GM11168 (cell line): ENCODE measurements at regions not wholly inside any gene's neighbourhood (a gene's known extent, or its start where the extent isn't known, plus 50 kb on each side); places are given as distances from the start of the nearest gene placed in this dataset.
"Not testable (repeated sequence)": the region's sequence is repeated elsewhere in the genome, so short reads cannot be mapped to it uniquely, and the experiment has no call there.

Source experiments
- in situ Hi-C: fragments of 300-500 bp; cut with MboI; formaldehyde crosslinking; loops from one replicate; pipeline ENCODE4 v1.12.0; 2022; ENCODE audit warnings: low sequenced_read_pairs; ENCODE audit not compliant: unreplicated experiment

DNA sequence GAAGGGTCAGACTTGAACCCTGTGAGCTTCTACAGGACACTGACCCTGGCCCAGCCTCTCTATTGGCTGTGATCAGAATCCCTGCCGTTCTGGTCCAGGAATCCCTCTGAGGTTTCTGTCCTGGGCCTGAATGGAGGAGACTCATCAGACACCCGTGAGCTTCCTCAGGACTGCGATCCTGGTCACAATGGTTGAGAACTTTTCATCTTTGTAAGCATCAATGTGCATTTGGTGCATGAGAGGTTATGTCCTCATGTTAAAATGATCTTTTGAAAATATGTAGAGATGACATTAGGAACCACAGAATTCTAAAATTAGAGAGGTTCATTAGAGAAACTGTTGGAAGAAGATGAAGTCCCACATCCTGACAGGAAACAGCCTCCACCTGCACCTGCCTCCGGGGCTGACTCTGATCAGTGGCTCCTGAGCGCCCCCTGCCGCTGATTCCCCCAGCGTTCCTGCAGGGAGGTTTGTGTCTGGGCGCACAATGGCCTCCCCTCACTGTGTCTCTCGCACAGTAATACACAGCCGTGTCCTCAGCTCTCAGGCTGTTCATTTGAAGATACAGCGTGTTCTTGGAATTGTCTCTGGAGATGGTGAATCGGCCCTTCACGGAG, 1148.2 kb downstream of the TMEM121 start:
- in situ Hi-C loops = loop anchor here (5.0 kb wide), 1 partner anchor 77 kb away; no protein-coding TSS in a partner anchor

DNA sequence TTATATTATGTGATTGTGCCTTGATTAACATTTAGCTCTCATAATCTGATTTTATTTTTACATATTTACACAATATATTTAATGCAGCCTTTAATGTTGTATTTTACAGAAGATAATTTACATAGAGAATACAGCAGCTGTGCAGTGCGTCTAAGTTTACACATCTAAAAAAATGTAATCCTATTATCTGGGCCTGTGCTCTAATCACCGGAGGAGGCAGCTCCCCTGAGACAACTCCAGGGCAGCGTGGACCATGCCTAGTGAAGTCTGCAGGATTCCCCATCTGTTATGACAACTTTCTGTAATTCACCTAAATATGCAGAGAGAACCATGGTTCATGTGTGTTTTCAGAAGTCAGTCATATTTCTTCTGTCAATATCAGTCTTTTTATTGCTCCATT, 1149.3 kb downstream of the TMEM121 start:
- in situ Hi-C loops = loop anchor here (5.0 kb wide), 1 partner anchor 78 kb away; no protein-coding TSS in a partner anchor

DNA sequence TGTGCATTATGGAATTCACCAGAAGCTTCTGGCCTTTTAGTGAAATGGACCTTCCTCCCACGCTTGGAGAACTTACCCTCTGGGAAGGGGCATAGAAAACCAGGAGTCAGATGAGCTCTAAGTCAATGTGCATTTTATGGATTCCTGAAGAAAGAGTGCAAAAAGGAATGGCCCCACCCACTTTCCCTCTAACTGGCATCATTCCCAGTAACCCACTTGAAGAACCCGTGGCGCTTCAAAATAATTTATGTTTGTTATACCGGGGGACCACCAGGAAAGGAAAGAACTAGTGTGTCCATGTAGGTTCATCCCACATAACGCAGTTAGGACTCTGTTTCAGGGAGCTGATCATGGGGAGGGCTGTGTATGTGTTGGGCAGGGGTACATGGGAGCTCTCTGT, 1153.4 kb downstream of the TMEM121 start:
- in situ Hi-C loops = loop anchor here (5.0 kb wide), 1 partner anchor 82 kb away; no protein-coding TSS in a partner anchor

DNA sequence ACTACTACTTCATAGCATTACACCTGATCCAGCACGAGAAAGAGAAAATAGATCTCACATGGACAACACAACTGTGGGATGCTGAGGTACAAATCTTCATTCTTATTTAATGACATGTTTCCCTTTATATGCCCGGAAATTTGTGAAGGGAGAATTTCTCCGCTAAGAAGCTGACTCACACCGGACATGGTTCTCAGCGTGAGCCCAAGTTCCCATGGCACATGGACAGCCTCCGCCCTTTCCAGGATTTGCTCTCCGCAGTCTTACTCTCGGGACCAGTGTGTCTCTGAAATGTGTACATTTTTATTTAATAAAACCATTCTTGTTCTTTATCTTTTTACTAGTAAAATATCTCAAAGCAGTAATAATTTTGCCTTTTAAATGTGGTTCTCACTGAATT, 1154.8 kb downstream of the TMEM121 start:
- in situ Hi-C loops = no loop called here

DNA sequence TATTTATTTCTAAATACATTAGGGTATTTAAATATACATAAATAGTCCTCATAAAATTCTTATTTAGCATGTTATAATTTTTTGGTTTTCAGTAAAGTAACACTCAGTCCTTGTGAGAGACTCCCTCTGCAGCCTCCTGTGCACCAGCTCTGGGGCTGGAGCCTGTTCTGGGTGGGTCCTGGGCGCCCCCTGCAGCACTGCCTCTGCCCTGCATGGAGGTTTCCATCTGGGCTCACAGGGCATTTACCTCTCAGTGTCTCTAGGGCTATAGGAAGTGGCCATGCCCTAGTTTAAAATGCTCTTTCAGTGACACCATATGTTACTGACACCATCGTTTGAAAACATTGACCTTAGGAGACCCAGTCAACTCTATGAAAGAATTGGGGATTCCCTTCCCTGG, 1155.2 kb downstream of the TMEM121 start:
- in situ Hi-C loops = no loop called here

DNA sequence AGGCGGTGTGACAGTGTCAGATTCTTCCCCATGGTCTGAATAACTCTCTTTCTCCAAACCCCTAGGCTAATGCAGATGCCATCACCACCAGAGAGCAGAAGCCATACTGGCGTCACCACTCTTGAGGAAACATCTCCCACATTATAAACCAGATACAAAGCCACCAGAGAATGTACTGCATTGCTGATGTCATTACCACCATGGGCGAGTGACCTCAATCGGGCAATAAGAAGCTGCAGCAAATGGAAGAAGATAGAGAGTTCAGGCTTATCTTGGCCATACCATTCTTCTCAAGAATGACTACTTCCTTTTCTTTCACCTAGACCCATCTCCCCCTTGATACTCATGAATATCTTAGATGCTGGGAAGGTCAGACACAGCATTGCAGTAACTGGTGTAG, 1157.2 kb downstream of the TMEM121 start:
- in situ Hi-C loops = no loop called here

DNA sequence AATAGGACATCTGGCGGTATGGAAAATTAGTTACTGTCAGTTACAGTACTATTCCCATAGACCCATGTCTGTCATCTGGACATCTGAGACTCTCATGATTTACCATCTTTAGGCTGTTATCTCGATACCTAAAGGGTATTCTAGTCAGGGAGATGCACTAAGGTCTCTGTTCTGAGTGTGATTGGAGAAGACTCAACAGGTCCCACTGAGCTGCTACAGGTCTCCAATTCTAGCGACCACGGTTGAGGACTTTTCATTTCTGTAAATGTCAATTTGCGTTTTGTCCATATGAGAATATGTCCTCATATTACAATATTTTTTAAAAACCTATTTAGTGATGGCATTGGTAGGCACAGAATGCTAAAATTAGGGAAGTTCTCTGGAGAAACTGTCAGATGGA, 1160.2 kb downstream of the TMEM121 start:
- in situ Hi-C loops = no loop called here

DNA sequence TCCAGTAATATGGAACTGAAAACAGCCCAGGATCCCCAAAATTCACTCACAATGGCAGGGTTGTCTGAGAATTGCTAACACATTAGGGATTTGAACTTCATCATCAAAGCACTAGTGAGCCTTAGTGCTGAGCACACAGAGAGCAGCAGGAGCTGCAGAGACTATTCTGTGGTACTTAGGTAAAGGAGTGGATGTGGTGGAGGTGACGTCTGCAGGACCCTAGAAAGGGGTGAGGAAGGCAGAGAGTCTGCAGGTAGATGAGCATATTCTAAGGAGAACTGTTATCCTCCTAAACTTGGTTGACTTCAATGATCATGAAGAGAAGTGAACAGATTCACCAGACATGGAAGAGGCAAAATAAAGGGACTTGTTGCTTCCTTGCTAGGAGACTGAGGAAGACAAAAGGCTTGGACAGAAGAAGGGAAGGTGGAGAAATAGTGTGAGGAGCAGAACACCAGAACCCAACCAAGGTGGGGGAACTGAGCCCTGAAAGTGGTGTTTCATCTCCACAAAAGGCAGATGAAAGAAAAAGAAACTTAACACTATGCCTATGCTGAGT, 1164.0 kb downstream of the TMEM121 start:
- in situ Hi-C loops = loop anchor here (10.0 kb wide), 1 partner anchor 54 kb away; no protein-coding TSS in a partner anchor

DNA sequence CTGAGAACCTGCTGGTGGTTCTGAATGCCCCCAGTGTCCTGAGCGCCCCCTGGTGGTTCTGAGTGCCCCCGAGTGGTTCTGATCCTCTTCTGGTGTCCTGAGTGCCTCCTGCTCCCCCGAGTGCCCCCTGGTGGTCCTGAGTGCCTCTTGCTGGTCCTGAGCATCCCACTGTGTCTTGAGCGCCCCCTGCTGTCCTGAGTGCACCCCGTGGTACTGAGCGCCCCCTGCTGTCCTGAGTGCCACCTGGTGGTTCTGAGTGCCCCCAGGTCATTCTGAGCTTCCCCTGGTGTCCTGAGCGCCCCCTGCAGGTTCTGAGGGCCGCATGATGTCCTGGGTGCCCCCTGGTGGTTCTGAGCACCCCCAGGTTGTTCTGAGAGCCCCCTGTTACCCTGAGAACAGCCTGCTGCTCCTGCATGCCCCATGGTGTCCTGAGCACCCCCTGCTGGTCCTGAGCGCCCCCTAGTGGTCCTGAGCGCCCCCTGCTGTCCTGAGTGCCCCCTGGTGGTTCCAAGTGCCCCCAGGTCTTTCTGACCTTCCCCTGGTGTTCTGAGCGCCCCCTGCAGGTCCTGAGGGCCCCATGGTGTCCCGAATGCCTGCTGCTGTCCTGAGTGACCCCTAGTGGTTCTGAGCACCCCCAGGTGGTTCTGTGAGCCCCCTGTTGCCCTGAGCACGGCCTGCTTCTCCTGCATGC, 1165.4 kb downstream of the TMEM121 start:
- in situ Hi-C loops = loop anchor here (10.0 kb wide), 1 partner anchor 53 kb away; no protein-coding TSS in a partner anchor

DNA sequence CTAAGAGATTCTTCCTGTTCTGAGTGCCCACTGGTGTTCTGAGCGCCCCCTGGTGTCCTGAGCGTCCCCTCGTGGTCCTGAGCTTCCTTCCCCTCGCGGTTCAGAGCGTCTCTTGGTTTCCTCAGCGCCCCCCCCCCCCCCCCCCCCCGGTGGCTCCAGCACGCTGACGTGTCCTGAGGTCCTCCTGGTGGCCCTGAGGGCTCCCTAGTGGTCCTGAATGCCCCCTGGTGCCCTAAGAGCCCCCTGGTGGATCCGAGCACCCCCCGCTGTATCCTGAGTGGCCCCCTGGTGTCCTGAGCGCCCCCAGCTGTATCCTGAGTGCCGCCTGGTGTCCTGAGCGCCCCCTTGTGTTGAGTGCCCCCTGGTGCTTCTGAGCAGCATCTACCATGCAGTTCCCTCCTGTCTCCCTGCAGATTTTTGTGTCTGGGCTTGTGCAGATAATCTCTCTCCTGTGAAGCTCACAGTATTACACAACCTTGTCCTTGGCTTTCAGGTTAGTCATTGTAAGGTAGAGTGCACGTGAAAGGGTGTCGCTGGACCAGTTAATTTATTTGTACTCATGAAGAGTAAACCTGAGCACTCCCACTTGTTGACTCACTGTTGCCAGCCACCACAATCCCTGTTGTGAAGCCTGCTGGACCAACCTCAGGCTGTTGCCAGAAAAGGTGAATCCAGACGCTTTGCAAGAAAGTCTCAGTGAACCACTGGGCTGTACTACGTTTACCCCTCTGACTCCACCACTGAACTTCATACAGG, 1168.4 kb downstream of the TMEM121 start:
- in situ Hi-C loops = loop anchor here (10.0 kb wide), 1 partner anchor 50 kb away; no protein-coding TSS in a partner anchor

DNA sequence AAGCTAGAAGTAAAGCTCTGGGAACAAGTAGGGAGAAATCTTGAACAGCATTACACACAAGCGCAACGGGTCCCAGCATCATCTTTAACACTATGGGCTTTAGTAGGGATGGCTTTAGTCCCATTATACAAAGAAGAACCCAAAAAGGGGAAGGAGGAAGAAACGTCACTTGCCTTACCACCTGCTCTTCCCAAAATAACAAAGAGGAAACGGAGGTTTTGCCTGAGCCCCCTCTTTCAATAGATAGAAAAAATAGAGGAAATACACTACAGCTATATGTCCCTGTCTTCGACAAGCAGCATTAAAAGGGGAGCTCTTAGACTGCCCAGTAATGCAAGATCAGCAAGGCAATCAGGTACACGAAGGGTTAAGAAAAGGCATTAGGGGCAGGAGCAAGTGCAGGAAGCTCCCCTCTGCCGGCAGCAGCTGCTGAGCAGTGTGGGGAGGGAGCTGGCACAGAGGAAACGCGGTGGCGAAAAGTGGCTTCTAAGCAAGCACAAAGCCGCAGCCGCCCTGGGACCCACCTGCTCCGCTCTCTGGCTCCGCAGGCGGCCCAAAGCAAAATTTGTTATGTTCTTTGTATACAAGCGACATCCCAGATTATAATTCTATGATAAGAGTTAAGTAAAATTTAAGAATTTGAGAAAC, 1172.4 kb downstream of the TMEM121 start:
- in situ Hi-C loops = loop anchor here (10.0 kb wide), 1 partner anchor 46 kb away; no protein-coding TSS in a partner anchor

DNA sequence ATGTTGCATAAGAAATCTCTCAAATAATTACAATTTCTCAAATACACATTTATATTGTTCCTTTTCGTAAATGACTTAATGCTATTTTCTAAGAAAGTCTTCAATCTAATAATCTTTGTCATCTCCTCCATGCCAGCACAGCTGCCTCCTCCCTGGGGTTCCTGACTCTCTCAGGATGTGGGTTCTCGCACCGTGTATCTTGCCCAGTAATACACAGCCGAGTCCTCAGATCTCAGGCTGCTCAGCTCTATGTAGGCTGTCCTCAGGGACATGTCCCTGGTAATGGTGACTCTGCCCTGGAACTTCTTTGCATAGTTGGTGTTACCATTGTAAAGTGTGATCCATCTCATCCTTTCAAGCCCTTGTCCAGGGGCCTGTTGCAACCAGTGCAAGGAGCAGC, 1177.3 kb downstream of the TMEM121 start:
- in situ Hi-C loops = not testable (repeated sequence)

DNA sequence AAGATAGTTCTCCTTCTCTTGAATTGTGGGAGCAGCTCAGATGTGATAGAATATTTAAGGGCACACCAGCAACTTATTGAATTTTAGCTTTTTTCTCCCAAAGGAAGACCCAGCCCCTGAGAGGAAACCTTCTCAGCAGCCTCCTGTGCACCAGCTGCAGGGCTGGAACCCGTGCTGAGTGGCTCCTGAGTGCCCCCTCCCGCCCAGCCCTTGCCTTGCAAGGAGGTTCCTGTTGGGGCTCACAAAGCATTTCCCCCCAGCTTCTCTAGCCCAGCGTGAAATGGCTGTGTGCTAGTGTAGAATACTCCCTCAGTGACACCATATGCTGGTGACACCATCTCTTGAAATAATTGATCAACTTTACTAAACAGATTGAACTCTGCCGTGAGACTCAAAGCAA, 1180.1 kb downstream of the TMEM121 start:
- in situ Hi-C loops = not testable (repeated sequence)

DNA sequence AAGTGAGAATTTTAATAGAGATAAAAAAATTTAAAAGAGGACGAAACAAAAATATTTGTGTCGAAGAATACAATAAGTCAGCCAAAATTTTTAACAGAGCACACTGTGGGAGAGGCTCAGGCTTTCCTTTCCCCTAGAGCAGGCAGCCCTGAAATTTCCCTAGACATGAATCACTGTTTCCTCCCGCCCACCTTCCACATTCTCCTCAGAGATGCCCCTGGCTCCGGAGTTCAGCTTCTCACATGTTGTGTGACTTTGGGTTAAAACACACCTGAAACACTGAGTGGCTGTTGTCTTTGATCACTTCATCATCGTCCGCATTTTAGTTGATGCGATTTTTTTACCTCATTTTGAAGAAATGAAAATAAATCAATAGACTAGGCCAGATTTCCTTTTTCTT, 1183.8 kb downstream of the TMEM121 start:
- in situ Hi-C loops = loop anchor here (5.0 kb wide), 1 partner anchor 47 kb away; no protein-coding TSS in a partner anchor

DNA sequence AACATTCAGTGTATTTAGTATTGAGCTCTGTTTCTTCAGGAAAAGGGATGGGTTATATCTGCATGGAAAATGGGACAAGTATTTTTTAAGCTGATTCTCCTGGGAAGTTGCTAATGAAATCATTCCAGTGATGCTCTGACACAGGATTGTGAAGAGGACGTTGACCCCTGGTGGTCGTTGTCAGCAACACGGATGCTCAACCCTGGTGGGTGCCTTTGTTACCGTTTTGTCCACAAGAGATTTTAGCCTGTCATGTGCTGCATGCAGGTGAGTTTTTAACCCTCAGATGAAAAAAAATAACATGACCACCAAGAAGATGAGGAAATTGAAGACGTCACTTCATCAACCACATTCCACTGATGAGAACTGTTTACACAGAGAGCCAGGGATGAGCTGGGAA, 1186.1 kb downstream of the TMEM121 start:
- in situ Hi-C loops = loop anchor here (5.0 kb wide), 1 partner anchor 45 kb away; no protein-coding TSS in a partner anchor

DNA sequence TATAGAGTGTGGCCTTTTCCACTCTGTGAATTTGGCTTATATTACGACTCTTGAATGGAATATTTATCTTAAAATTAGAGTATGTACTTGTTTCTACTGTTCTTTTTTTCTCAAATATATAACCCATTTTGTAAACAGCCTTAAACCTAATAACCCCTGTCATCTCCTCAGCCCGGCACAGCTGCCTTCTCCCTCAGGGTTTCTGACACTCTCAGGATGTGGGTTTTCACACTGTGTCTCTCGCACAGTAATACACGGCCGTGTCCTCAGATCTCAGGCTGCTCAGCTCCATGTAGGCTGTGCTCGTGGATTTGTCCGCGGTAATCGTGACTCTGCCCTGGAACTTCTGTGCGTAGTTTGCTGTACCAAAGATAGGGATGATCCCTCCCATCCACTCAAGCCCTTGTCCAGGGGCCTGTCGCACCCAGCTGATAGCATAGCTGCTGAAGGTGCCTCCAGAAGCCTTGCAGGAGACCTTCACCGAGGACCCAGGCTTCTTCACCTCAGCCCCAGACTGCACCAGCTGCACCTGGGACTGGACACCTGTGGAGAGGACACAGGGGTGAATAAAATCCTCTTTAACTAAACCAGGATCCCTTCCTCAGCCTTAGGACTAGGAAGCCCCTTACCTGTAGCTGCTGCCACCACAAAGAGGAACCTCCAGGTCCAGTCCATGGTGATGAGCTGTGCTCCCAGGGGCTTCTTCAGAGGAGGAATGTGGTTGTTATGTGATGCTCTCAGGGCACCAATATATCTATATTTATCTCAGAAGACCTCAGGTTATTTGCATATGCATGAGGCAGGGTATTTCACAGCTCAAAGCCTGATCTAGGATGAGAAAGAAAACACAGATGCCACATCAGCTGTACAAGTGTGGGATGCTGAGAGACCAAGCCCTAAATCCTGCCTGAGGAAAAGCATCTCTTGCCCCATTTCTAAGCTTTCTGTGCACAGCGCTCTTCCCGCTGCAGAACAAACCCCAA, 1188.4 kb downstream of the TMEM121 start:
- in situ Hi-C loops = loop anchor here (5.0 kb wide), 1 partner anchor 43 kb away; no protein-coding TSS in a partner anchor

DNA sequence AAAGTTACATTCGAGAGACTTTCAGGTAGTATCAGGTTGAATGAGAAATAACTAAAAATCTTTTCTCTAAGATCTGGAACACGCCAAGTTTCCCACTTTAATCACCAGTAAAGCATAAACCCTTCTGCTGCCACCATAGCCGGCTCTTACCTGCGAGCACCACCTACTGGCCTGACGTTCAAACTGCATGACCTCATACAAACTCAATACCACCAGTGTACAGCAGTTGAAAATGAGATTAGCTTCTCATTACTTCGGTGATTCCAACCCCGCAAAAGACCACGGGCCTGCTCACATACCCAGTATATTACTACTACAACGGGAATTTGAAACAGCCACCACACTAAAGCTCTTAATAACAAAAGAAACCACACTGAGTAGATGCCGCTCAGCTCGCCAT, 1191.2 kb downstream of the TMEM121 start:
- in situ Hi-C loops = not testable (repeated sequence)

DNA sequence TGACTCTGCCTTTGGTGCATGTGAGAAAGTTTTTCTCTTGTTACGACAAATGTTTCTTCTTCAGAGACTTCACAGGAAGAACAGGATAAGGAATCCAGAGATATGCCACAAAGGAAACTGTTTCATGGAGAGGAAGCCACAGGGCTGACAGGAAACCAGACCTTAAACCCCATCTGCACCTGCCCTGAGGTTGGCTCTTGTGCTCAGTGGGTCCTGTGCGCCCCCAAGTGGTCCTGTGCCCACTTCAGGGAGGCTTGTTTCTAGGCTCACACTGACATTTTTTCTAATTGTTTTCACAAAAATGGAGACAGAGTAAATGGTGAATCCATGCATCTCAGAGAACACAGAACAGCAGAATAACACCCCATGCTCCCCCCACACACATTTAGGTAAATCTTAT, 1193.5 kb downstream of the TMEM121 start:
- in situ Hi-C loops = not testable (repeated sequence)

DNA sequence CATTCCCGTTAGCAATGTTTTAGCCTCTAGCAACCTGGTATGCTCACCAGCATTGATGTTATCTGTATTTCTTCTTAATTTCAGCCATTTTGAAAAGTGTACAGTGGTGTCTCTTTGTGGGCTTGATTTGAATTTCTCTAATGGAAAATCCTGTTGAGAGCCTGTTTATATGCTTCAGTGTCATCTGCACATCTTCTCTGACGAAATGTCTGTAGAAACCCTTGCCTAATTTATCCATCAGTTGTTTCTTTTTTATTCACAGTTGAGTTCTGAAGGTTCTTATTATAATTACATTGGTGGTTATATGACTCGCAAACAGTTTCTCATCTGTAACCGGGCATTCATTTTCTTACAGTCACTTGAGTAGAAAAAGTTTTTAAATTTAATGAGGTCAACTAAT, 1195.5 kb downstream of the TMEM121 start:
- in situ Hi-C loops = not testable (repeated sequence)
